ENCODE measurements at regions not wholly inside any gene's neighbourhood (a gene's known extent, or its start where the extent isn't known, plus 50 kb on each side); places are given as distances from the start of the nearest gene placed in this dataset.
A peak's percentile ranks its signal among the peaks of the same experiment; 100 is the strongest.

GRCh38 chr6:164166996-164167395 is 752.5 kb downstream of the QKI start:
- Histone ChIP-seq H3K4me1 (no peaks in the 10 kb centered on the region), H3K27ac (no peak overlapping the region), H3K9me3 (peaks cover 0 to 3% of the 10 kb centered on the region in 2 donors), H3K27me3 (no peaks in the 10 kb centered on the region), H3K4me3 (no peak overlapping the region), H3K36me3 (no peaks in the 10 kb centered on the region)
- ATAC-seq: no peak
- no peak for DNase-seq
- intact Hi-C loops (cut with DNase I): no loop called here
- no peak for TF ChIP-seq CTCF (IDR thresholded peaks at IDR 0.05)

- intact Hi-C loops (cut with DNase I): no loop called here
- H3K9me3 ChIP-seq: peaks cover 0 to 3% of the 10 kb centered on the region in 2 donors
- H3K27ac ChIP-seq: no peak overlapping the region
- H3K27me3 ChIP-seq: no peaks in the 10 kb centered on the region
- peak in 1 of 4 donors; percentile 55 for DNase-seq
- H3K4me3 ChIP-seq: no peak overlapping the region
- H3K36me3 ChIP-seq: no peaks in the 10 kb centered on the region
- ATAC-seq: no peak
- no peak for TF ChIP-seq CTCF (IDR thresholded peaks at IDR 0.05)
- no peaks in the 10 kb centered on the region for H3K4me1 ChIP-seq
Observed at GRCh38 chr6:164166515-164166914, 752.0 kb downstream of the QKI start.

GRCh38 chr6:164164876-164165275 is 750.4 kb downstream of the QKI start:
- peaks cover 0 to 5% of the 10 kb centered on the region in 2 donors for H3K9me3 ChIP-seq
- H3K4me3 ChIP-seq: no peak overlapping the region
- H3K36me3 ChIP-seq: no peaks in the 10 kb centered on the region
- intact Hi-C loops (cut with DNase I): no loop called here
- H3K27ac ChIP-seq: no peak overlapping the region
- ATAC-seq (no peak), DNase-seq (no peak)
- no peaks in the 10 kb centered on the region for H3K4me1 ChIP-seq
- no peak for TF ChIP-seq CTCF (IDR thresholded peaks at IDR 0.05)
- no peaks in the 10 kb centered on the region for H3K27me3 ChIP-seq

GRCh38 chr6:164163239-164163638 is 748.7 kb downstream of the QKI start:
- no peaks in the 10 kb centered on the region for H3K4me1 ChIP-seq
- peaks cover 0 to 10% of the 10 kb centered on the region in 2 donors for H3K9me3 ChIP-seq
- no peaks in the 10 kb centered on the region for H3K27me3 ChIP-seq
- DNase-seq: no peak
- no peak overlapping the region for H3K27ac ChIP-seq
- TF ChIP-seq CTCF (IDR thresholded peaks at IDR 0.05): no peak
- no peak for ATAC-seq
- intact Hi-C loops (cut with DNase I): no loop called here
- no peaks in the 10 kb centered on the region for H3K36me3 ChIP-seq
- no peak overlapping the region for H3K4me3 ChIP-seq

GRCh38 chr6:164159061-164159460 is 744.5 kb downstream of the QKI start:
- intact Hi-C loops (cut with DNase I): no loop called here
- no peak overlapping the region for H3K4me3 ChIP-seq
- peaks cover 0 to 15% of the 10 kb centered on the region in 2 donors for H3K9me3 ChIP-seq
- H3K27me3 ChIP-seq: no peaks in the 10 kb centered on the region
- no peak overlapping the region for H3K27ac ChIP-seq
- H3K36me3 ChIP-seq: no peaks in the 10 kb centered on the region
- TF ChIP-seq CTCF (IDR thresholded peaks at IDR 0.05): no peak
- no peak for ATAC-seq
- H3K4me1 ChIP-seq: no peaks in the 10 kb centered on the region
- DNase-seq: no peak
